ENCODE measurements at regions not wholly inside any gene's neighbourhood (a gene's known extent, or its start where the extent isn't known, plus 50 kb on each side); places are given as distances from the start of the nearest gene placed in this dataset.

DNA sequence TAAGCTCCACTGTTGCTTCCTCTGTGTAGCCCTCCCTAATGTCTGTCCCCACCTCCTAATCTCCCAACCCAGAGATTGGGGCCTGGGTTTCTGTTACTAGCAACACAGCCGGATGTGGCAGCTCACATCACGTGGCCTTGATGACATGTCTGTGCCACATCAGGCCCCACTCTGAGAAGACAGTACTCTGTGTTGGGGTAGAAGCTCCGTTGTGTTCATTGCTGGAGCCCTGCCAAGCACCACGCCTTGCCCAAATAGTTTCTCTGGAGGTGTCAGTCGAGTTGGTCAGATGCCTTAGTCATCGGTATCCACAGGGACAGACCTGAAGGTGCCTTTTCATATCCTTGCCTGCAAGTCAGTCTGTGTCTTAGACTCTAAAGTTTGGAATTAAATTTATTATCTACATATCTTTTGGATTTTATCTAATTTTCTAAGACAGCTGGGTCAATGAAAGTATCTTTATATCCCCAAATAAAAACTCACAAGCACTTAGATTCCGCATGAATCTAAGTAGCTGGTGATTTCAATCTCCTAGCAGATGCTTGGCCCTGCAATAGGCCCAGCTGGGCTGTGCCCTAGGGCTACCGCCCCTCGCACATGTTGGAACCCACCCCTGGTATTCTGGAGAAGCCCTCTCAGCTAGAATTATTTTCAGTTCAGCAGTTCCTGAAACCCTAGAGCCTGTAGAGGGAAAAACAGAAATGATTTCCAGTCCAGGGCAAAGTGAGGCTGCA, 204.0 kb upstream of the TSHZ3 start:
- ChIA-PET POLR2A (no interaction called here), CTCF (no interaction called here)

- ChIA-PET POLR2A (no interaction called here), CTCF (no interaction called here)
Measured at GRCh38 chr19:31553846-31554215, 204.6 kb upstream of the TSHZ3 start.

GRCh38 chr19:31554360-31554759, 205.1 kb upstream of the TSHZ3 start:
- CTCF ChIA-PET: no interaction called here
- POLR2A ChIA-PET: no interaction called here

- ChIA-PET CTCF (no interaction called here), POLR2A (no interaction called here)
Measured at GRCh38 chr19:31555634-31556215, 206.5 kb upstream of the TSHZ3 start.

- ChIA-PET CTCF (no interaction called here), POLR2A (no interaction called here)
Measured at GRCh38 chr19:31559494-31559893, 210.3 kb upstream of the TSHZ3 start.

DNA sequence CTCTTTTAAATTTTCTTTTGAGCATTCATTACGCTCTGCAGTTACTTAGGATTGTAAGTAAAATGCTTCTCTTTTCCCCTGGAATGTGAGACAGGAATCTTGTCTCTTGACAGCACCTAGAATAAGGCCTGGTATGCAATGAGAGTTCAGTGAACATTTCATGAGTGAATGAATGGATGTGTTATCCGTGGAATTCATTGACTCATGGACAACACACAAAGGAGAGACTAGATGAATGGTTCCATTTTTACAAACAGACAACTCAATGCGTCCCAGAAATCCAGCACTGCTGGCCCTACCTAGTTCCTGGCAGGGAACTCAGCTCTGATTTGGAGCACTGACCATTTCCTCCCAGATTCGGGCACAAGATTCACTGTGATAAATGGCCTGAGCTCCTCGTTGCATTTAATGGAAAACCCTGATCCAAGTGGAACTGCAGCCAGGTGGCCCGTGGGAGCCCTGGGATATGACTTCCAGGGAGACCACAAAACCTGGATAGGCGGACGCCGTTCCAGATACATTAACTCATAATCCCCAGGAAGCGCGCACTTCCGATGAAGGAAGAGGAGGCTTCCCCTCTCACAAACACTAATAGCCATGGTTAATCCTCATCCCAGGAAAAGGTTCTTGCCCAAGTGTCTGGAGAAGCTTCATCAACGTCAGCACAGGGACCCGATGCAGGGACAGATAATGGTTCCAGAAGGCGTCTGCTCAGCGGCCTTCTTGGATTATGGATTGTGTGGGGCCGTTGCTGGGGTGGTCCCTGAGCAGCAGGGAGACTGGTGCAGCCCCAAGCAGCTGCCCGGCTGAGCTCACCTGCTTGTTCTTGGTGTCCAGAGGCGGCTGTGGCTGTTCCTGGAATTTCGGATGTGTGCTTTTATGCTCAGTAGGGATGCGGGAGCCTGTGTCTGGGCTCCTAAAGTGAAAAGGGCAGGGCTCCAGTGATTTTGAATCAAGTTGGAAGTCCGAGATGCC, 211.1 kb upstream of the TSHZ3 start:
- ChIA-PET POLR2A (no interaction called here), CTCF (no interaction called here)

DNA sequence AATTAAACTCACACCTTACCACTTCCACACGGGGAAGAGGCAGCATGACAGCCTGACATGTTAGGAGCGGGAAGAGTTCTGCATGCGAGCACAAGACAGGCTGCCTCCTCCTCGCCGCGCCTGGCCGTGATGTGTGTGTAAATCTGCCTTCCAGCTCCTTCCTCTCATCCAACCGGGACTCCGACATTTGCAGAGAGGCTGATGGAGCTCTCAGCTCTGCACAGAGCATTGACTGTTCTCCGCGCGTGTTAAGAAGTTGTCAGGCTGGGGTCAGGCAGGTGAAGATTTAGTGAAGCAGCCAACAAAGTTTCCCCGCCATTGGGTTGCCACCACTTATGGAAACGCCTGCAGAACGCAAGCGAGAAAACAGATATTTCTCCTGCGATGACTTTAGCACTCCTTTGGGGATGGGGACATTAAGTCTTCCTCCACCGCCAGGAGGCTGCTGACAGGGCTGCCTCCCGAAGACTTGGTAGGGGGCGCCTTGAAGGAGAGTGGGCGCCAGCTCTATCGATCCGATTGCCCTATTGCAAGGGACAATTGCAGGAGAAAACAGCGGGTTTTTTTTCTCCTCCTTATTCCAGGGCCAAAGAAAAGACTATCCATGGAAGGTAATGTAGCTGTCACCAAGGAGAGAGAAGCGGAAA, 213.9 kb upstream of the TSHZ3 start:
- CTCF ChIA-PET: no interaction called here

DNA sequence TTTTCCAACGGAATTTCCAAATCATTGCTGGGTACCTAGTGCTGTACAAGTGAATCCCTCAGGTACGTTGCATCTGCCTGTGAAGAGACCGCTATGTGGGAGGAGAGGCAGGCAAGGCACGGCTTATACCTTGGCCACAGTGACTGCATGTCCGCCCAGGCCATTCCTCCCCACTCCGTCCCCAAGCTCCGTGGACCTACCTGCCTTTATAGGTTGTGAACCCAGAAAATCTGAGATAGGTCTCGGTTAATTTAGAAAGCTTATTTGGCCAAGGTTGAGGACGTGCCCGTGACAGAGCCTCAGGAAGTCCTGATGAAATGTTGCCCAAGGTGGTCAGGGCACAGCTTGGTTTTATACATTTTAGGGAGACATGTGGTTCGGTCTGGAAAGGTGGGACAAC, 218.5 kb upstream of the TSHZ3 start:
- POLR2A ChIA-PET: no interaction called here
- CTCF ChIA-PET: no interaction called here

More for the DNA sequence above, 213.9 kb upstream of the TSHZ3 start:
- POLR2A ChIA-PET: no interaction called here

GRCh38 chr19:31568724-31569123, 219.5 kb upstream of the TSHZ3 start:
- ChIA-PET CTCF (no interaction called here), POLR2A (no interaction called here)

- CTCF ChIA-PET: no interaction called here
- POLR2A ChIA-PET: no interaction called here
Measured at GRCh38 chr19:31570718-31571117, 221.5 kb upstream of the TSHZ3 start.

- ChIA-PET POLR2A (no interaction called here), CTCF (no interaction called here)
Measured at GRCh38 chr19:31572102-31572975, 223.1 kb upstream of the TSHZ3 start.

GRCh38 chr19:31572976-31573298, 223.7 kb upstream of the TSHZ3 start:
- ChIA-PET POLR2A (no interaction called here), CTCF (no interaction called here)

GRCh38 chr19:31574251-31574973, 225.2 kb upstream of the TSHZ3 start:
- CTCF ChIA-PET: no interaction called here
- POLR2A ChIA-PET: no interaction called here

GRCh38 chr19:31575846-31576335, 226.7 kb upstream of the TSHZ3 start:
- POLR2A ChIA-PET: no interaction called here
- CTCF ChIA-PET: no interaction called here

DNA sequence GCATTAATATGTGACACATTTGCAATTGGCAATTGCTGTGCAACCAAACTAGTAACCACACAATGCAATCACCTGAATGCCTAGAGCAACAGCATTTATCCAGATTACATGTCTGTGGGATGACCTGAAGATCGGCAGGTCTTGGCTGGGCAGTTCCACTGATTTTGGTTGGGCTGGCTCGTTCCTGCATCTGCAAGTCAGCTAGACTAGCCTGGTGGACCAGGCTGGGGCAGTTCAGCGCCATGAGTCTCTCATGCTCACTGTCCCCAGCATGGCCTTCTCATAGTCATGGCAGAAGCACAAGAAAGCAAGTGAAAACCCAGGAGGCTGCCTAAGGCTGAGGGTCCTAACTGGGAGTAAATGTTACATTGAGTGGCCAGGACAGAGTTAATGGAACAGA, 229.1 kb upstream of the TSHZ3 start:
- CTCF ChIA-PET: no interaction called here
- POLR2A ChIA-PET: no interaction called here

GRCh38 chr19:31583148-31583547, 233.9 kb upstream of the TSHZ3 start:
- POLR2A ChIA-PET: no interaction called here
- CTCF ChIA-PET: no interaction called here

DNA sequence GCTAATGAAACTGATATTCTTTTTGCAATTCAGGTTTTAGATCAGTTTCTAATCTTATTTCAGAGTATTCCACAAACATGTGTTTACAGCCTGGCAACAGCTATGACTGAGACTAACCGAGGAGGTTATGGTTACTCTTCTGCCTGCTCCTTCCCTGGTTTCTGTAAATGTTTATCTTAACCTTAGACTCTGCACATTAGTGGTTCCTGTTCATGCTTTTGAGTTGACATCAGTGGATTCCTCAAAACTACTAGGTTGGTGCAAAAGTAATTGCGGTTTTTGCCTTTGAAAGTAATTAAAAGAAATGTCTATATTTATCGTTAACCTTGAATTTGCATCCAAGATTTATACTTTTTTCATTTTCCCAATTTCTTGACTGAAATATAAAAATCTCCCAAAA, 237.0 kb upstream of the TSHZ3 start:
- ChIA-PET CTCF (no interaction called here), POLR2A (no interaction called here)

DNA sequence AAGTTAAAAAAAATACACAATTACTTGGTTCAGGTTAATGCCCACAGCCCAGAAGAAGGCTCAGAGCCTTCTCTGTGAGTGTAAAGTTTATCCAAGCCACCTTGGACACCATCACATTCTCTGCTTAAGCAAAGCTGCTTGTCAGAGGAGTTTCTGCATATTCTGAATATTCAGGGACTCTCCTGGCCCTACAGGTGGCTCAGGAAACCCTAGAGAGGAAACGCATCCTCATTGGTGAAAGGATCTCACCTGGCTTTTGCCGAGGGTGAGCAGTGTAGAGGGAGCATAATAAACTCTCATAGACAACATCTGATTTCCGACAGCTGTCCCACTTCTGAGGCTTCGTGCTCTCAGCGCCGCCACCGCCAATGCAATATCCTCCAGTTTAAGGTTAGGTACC, 239.9 kb upstream of the TSHZ3 start:
- ChIA-PET CTCF (no interaction called here), POLR2A (no interaction called here)

DNA sequence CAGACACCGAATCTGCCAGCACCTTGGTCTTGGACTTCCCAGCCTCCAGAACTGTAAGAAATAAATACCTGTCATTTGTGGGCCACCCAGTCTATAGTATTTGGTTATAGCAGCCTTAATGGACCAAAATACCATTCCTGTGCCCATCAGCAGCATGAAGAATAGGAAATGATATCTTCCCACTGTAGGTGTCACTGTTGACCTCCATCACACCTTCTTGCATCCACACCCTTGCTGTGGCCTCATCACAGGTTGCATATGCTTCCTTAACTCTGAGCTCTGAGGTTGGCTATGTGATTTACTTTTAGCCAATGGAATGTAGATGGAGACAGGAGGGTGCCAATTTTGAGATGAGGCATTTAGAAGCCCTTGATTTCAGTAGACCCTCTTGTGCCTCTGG, 242.0 kb upstream of the TSHZ3 start:
- POLR2A ChIA-PET: no interaction called here

More for the DNA sequence above, 242.0 kb upstream of the TSHZ3 start:
- CTCF ChIA-PET: no interaction called here
